ENCODE measurements at regions not wholly inside any gene's neighbourhood (a gene's known extent, or its start where the extent isn't known, plus 50 kb on each side); places are given as distances from the start of the nearest gene placed in this dataset.

- TF ChIP-seq, protein P1, sequence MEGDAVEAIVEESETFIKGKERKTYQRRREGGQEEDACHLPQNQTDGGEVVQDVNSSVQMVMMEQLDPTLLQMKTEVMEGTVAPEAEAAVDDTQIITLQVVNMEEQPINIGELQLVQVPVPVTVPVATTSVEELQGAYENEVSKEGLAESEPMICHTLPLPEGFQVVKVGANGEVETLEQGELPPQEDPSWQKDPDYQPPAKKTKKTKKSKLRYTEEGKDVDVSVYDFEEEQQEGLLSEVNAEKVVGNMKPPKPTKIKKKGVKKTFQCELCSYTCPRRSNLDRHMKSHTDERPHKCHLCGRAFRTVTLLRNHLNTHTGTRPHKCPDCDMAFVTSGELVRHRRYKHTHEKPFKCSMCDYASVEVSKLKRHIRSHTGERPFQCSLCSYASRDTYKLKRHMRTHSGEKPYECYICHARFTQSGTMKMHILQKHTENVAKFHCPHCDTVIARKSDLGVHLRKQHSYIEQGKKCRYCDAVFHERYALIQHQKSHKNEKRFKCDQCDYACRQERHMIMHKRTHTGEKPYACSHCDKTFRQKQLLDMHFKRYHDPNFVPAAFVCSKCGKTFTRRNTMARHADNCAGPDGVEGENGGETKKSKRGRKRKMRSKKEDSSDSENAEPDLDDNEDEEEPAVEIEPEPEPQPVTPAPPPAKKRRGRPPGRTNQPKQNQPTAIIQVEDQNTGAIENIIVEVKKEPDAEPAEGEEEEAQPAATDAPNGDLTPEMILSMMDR (IDR thresholded peaks at IDR 0.05), result no peak
- no peak for TF ChIP-seq POLR2A (IDR thresholded peaks at IDR 0.05)
Measured at GRCh38 chr10:53269482-53269881, 496.9 kb upstream of the MBL2 start.

All from thyroid gland (tissue), 4 donors.